Body of pancreas (tissue), 4 donors: ENCODE measurements at regions not wholly inside any gene's neighbourhood (a gene's known extent, or its start where the extent isn't known, plus 50 kb on each side); places are given as distances from the start of the nearest gene placed in this dataset.

ENCODE experiments used
- CTCF ChIP-seq, 7 experiments: fragments of 450-650 bp in 4 of 7; fragments of 200-600 bp in 3 of 7; sonication (generic) in 3 of 7; IDR thresholded peaks; one replicate each; pipeline ENCODE4 v1.5.1; 2016 to 2019; ENCODE audit warnings: antibody characterized with exemption in 7 of 7
- POLR2A ChIP-seq, 3 donors: fragments of 450-650 bp; IDR thresholded peaks; one replicate each; pipeline ENCODE4 v1.6.1; 2016; ENCODE audit warnings: antibody characterized with exemption in 3 of 3, mild to moderate bottlenecking in 2 of 3

- TF ChIP-seq CTCF (IDR thresholded peaks at IDR 0.05) (no peak), POLR2A (IDR thresholded peaks at IDR 0.05) (no peak)
These were observed 195.0 kb downstream of the SPATA31A6 start for GRCh38 chr9:42378418-42378815.
